GM10266 (cell line): ENCODE measurements at regions not wholly inside any gene's neighbourhood (a gene's known extent, or its start where the extent isn't known, plus 50 kb on each side); places are given as distances from the start of the nearest gene placed in this dataset.
"Not testable (repeated sequence)": the region's sequence is repeated elsewhere in the genome, so short reads cannot be mapped to it uniquely, and the experiment has no call there.

Experiments used
- DNase-seq: peaks from one replicate; pipeline ENCODE4 v3.0.0; 2012; ENCODE audit errors: extremely low spot score
- TF ChIP-seq, protein P1 (sequence below): IDR thresholded peaks from 2 replicates; pipeline ENCODE4 v1.5.1; 2012; ENCODE audit warnings: mild to moderate bottlenecking, low read depth; ENCODE audit not compliant: control insufficient read depth, insufficient read depth; ENCODE audit errors: missing control alignments

DNA sequence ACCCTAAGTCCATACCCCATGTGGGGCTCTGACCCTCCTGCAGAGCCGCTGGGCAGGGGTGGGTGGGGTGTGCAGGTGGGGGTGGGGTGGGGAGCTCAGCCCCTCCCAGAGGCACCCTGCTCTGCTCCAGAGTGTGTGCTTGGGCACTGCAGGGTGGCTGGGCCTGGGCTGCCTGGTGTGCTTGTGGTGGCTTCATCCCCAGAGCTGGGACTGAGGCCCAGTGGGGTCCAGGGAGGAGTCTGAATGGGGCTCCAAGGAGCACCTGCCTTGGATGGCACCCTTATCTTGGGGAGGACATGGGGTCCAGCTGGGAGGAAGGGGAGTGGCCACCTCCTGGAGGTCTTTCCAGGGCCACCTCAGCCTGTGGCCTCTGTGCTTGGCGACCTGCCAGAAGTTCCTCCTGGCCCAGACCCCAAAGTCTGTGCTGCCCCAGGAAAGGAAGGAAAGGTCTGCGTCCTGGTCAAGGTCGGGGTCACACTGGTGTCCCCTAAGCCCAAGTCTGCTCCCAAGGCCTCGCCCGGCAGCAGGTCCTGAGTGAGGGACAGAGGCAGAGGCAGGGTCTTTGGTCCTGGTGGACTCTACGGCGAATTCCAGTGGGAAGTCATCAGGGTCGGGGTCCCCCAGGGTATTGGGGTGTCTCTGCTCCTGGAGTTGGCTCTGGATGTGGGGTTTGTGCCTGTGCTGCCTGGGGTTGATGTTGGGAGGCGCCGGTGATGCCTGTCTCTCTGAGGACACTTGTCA is 373.4 kb downstream of the TMEM121 start:
- TF ChIP-seq, protein P1, sequence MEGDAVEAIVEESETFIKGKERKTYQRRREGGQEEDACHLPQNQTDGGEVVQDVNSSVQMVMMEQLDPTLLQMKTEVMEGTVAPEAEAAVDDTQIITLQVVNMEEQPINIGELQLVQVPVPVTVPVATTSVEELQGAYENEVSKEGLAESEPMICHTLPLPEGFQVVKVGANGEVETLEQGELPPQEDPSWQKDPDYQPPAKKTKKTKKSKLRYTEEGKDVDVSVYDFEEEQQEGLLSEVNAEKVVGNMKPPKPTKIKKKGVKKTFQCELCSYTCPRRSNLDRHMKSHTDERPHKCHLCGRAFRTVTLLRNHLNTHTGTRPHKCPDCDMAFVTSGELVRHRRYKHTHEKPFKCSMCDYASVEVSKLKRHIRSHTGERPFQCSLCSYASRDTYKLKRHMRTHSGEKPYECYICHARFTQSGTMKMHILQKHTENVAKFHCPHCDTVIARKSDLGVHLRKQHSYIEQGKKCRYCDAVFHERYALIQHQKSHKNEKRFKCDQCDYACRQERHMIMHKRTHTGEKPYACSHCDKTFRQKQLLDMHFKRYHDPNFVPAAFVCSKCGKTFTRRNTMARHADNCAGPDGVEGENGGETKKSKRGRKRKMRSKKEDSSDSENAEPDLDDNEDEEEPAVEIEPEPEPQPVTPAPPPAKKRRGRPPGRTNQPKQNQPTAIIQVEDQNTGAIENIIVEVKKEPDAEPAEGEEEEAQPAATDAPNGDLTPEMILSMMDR: no peak
- DNase-seq: no peak

DNA sequence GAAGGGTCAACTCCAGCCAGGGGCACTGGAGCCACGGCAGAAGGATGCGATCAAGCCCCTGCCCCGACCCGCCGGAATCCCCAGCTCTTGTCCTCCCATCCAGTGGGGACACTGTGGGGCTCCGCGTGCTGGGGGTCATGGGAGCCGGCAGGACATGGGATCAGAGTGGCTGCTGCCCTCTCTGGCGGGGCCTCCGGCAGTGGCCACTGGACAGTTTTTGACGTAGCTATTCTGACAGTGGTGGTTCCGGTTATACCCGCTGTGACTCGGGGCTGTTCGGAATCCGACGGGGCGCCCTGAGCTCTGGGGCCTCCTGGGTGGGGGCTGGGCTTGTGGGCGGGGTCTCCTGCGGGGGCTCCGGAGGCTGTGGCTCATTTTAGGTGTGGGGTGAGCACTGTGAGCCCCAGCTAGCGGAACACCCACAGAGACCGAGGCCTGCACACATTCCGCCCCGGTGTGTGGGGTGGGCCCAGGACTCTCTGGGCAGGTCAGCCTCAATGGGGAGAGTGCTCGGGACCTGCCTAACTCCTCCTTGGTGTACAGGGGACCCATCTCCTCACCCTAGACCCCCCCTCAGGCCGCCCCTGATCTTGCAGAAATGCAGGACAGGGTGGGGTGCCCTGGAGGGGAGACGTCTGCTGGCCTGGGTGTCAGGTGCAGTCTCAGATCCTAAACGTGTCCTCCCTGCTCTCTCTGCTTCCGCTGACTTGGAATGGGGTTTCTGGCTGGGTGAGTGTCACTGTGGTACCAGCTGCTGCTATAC is 374.2 kb downstream of the TMEM121 start:
- TF ChIP-seq, protein P1: no peak
- DNase-seq: no peak

DNA sequence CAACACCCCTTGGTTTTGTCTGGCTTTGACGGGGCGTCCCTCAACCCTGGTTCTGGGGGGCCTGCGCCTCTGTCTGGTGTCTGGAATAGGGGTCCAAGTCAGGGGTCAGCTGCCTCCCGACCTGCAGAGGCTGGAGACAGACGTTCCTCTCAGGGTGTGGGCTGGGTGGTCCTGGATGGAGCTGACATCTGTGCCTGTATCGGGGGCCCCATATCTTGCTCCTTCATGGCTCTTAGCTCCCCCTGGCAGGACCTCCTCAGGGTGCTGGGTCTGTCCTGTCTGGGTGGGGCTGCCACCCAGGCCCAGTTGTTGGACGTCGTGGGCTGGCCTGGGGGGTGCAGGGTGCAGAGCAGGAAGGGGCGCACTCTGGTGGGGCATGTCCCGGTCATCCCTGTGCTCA is 374.8 kb downstream of the TMEM121 start:
- TF ChIP-seq, protein P1: no peak
- no peak for DNase-seq

DNA sequence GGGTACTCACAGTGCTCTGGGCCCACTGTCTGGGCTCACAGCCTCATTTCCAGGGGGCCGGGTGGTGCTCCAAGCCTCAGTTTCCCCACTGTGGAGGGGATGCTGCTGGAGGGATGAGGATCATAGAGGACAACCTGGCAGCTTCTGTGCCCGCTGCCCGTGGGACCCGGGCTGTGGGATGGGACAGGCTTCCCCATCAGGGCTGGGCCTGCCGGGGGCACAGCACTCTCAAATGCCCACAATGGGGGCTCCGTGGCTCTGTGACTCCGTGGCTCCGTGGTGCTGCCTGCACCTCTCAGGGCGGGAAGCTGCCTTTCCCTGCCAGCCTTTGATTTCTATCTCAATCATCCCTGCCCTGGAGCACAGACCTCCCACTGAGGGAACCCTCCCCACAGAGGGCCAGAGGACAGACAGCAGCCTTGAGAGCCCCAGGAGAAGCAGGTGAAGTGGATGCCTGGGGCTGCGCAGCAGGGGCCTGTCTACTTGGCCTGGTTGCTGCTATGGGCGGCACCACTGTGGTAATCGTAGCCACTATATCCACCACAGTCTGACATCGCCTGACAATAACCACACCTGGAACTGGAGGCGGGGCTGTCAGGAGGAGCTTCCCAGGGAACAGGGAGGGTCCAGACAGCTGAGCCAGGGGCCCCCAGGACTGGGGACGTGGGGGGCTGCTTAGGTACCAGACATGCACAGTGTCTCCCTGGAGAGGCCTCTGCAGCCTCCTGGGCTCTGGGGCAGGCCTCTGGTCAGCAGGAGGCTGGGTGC is 375.9 kb downstream of the TMEM121 start:
- TF ChIP-seq, protein P1: no peak
- DNase-seq: no peak

DNA sequence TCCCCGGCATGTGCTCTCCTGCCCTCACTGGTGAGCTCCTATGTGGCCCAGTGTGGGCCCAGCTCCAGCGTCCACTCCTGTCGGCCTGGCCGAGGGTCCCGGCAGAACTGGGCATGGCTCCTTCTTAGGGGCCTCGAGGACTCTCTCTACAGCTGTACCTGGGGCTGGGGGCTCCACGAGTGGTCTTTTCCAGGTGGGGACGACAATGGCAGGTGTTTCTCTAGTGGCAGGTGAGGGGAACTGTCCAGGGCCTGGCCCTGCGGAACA is 376.4 kb downstream of the TMEM121 start:
- DNase-seq: not testable (repeated sequence)

DNA sequence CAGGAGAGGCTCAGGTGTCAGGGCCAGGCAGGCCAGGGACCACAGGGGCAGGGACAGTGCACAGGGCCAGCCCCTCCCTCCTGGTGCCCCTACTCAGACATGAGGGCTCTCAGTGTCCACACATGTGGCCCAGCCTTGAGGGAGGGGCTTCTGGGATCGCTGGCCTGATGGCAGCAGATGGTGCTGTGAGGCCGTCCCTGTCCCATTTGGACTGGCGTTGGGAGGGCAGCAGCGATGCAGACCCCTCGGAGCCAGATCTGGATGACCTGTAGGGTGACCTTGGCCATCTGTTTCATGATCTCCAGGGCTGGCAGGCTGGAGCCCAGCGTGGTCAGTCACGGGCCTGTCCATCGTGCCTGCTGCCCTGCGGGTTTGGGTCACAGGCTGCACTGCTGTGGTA is 377.6 kb downstream of the TMEM121 start:
- TF ChIP-seq, protein P1: no peak
- no peak for DNase-seq

DNA sequence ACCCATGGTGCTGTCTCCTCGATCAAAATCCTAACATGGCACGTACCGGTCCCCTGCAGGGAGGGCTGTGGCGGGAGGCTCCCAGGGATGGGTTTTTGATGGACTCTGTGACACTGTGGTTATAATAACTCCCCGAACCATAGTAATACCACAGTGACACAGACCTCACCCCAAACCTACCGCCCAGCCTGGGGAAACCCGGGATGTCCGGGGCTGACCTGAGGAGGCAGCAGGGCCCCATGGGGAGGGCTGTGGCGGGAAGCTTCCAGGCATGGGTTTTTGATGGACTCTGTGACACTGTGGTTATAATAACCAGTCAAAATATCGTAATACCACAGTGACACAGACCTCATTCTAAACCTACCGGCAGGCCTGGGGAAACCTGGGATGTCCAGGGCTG is 378.0 kb downstream of the TMEM121 start:
- DNase-seq: no peak
- TF ChIP-seq, protein P1: no peak
